ENCODE measurements at regions not wholly inside any gene's neighbourhood (a gene's known extent, or its start where the extent isn't known, plus 50 kb on each side); places are given as distances from the start of the nearest gene placed in this dataset.

DNA sequence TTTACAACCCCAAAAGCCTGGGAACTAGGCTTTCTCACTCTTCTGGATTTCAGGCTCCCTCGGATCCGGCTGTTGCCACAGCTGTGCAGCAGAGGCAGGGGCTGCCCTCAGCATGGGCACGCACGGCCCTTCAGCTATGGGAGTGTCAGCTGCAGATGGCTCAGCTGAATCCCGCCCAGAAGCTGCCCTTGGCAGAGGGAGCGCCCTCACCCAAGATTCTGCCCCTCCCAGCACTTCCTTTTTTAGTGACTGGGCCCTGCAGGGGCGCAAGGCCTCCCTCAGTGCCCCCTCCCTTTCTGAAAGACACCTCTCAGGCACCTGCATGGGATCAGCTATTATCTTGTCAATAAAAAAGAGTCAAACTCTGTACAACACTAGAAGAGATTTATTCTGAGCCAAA, 67.9 kb upstream of the THBS2 start:
- 66 to 74% methylated on average over 7 of the region's 7 CpGs for WGBS, 2 donors
- no peaks in the 10 kb centered on the region for H3K27me3 ChIP-seq (ENCODE audit: control insufficient read depth in 3 of 3, insufficient read depth in 3 of 3, low read length in 2 of 3)
- H3K36me3 ChIP-seq (ENCODE audit: control insufficient read depth in 4 of 4, insufficient read depth in 4 of 4, low read length in 4 of 4): no peaks in the 10 kb centered on the region
- H3K4me3 ChIP-seq: no peak overlapping the region
- no peaks in the 10 kb centered on the region for H3K9me3 ChIP-seq (ENCODE audit: control insufficient read depth in 4 of 4, insufficient read depth in 3 of 4, low read length in 3 of 4)
- TF ChIP-seq, protein P1, sequence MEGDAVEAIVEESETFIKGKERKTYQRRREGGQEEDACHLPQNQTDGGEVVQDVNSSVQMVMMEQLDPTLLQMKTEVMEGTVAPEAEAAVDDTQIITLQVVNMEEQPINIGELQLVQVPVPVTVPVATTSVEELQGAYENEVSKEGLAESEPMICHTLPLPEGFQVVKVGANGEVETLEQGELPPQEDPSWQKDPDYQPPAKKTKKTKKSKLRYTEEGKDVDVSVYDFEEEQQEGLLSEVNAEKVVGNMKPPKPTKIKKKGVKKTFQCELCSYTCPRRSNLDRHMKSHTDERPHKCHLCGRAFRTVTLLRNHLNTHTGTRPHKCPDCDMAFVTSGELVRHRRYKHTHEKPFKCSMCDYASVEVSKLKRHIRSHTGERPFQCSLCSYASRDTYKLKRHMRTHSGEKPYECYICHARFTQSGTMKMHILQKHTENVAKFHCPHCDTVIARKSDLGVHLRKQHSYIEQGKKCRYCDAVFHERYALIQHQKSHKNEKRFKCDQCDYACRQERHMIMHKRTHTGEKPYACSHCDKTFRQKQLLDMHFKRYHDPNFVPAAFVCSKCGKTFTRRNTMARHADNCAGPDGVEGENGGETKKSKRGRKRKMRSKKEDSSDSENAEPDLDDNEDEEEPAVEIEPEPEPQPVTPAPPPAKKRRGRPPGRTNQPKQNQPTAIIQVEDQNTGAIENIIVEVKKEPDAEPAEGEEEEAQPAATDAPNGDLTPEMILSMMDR (IDR thresholded peaks at IDR 0.05; ENCODE audit: control extremely low read depth, extremely low read depth): no peak
- no peak overlapping the region for H3K27ac ChIP-seq (ENCODE audit: low read depth in 1 of 2, low read length in 1 of 2)
- ATAC-seq (ENCODE audit: insufficient read depth, low FRiP score) (no peak), DNase-seq (no peak)
- H3K4me1 ChIP-seq (ENCODE audit: control insufficient read depth in 5 of 5, insufficient read depth in 5 of 5, low read length in 5 of 5): no peaks in the 10 kb centered on the region
- no peak overlapping the region for H3K9ac ChIP-seq (ENCODE audit: insufficient read depth in 1 of 2, low read length in 2 of 2)

DNA sequence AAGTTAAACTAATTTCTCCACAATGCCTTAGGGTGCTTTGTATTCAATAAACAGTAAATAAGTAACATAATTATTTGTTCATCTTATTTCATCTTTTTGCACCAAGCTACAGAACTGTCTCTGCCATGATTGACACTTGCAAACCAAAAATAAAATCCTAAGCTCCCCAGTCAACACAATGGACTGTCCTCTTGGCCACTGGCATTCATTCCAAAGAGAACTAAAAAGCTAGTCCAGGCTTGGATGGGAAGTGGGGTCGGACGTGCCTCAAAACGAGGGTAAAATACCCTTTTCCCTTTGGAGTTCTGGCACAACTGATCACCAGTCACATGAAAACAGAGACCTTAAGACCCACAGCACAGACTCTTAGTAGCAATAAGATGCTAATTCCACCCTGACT, 66.4 kb upstream of the THBS2 start:
- no peak overlapping the region for H3K27ac ChIP-seq (ENCODE audit: low read depth in 1 of 2, low read length in 1 of 2)
- no peak overlapping the region for H3K4me3 ChIP-seq
- WGBS, 2 donors: 79 to 86% methylated on average over 3 of the region's 3 CpGs
- H3K9ac ChIP-seq (ENCODE audit: insufficient read depth in 1 of 2, low read length in 2 of 2): no peak overlapping the region
- ATAC-seq (ENCODE audit: insufficient read depth, low FRiP score) (no peak), DNase-seq (no peak)
- no peaks in the 10 kb centered on the region for H3K4me1 ChIP-seq (ENCODE audit: control insufficient read depth in 5 of 5, insufficient read depth in 5 of 5, low read length in 5 of 5)
- TF ChIP-seq, protein P1 (IDR thresholded peaks at IDR 0.05; ENCODE audit: control extremely low read depth, extremely low read depth): no peak
- H3K27me3 ChIP-seq (ENCODE audit: control insufficient read depth in 3 of 3, insufficient read depth in 3 of 3, low read length in 2 of 3): no peaks in the 10 kb centered on the region
- no peaks in the 10 kb centered on the region for H3K36me3 ChIP-seq (ENCODE audit: control insufficient read depth in 4 of 4, insufficient read depth in 4 of 4, low read length in 4 of 4)
- no peaks in the 10 kb centered on the region for H3K9me3 ChIP-seq (ENCODE audit: control insufficient read depth in 4 of 4, insufficient read depth in 3 of 4, low read length in 3 of 4)

DNA sequence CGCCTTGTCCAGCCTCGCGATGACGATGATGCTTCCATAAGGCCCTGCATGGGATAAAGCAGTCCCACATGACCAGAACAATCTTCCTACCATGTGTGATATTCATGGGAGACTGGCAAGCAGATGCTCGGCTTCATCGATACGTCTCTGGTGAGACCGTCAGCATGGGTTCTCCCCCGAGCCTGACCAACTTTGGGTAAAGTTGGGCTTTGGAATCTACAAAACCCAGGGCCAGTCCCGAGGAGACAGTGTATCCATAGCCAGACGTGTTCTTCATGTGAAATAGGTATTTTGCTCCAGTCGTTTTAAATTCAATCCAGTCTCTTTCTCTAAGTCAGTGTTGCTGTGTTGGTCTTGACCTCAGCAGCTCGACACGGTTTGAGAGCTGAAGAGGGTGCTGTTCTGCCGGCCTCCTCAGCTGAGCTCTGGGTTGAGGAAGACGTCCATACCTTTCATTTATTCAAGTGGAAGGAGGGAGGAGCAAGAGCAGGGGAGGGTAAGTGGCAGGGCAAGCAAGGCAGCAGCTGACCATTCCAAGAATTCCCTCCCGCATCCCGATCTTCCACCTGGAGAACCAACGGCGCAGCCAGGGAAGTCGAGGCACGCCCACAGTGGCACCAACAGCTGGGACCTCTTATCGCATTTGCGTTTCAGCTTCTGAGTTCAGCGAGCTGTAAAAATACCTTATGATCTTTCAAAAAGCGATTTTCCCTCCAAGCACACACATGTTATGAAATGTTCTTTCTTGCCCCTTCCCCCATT, 64.0 kb upstream of the THBS2 start:
- H3K4me3 ChIP-seq: no peak overlapping the region
- peaks cover 0 to 2% (median 0%) of the 10 kb centered on the region in 5 donors for H3K4me1 ChIP-seq (ENCODE audit: control insufficient read depth in 5 of 5, insufficient read depth in 5 of 5, low read length in 5 of 5)
- H3K9me3 ChIP-seq (ENCODE audit: control insufficient read depth in 4 of 4, insufficient read depth in 3 of 4, low read length in 3 of 4): no peaks in the 10 kb centered on the region
- H3K27ac ChIP-seq (ENCODE audit: low read depth in 1 of 2, low read length in 1 of 2): no peak overlapping the region
- DNase-seq (no peak), ATAC-seq (ENCODE audit: insufficient read depth, low FRiP score) (no peak)
- no peaks in the 10 kb centered on the region for H3K36me3 ChIP-seq (ENCODE audit: control insufficient read depth in 4 of 4, insufficient read depth in 4 of 4, low read length in 4 of 4)
- TF ChIP-seq, protein P1 (IDR thresholded peaks at IDR 0.05; ENCODE audit: control extremely low read depth, extremely low read depth): no peak
- WGBS, 2 donors: 84 to 87% methylated on average over 26 of the region's 26 CpGs
- no peaks in the 10 kb centered on the region for H3K27me3 ChIP-seq (ENCODE audit: control insufficient read depth in 3 of 3, insufficient read depth in 3 of 3, low read length in 2 of 3)
- H3K9ac ChIP-seq (ENCODE audit: insufficient read depth in 1 of 2, low read length in 2 of 2): no peak overlapping the region

DNA sequence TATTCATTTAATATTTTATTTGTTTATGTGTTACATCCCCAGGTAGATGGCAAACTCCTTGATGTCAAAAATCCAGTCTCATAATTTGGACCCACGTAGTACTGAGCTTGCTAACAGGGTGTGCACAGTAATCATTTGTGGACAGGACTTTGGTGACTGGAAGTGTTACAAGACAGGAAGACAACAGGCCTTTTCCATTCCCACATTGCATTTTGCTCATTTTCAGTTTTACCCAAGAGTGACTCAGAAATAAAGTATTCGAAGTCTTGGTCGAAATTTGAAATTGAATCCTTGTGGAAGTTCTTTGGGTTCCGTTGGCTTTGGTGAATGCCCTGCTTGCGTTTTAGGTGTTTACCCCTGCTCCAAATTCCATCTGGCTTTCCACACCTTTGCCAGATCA, 63.0 kb upstream of the THBS2 start:
- WGBS, 2 donors: 93 to 94% methylated on average over 5 of the region's 5 CpGs
- no peak overlapping the region for H3K9ac ChIP-seq (ENCODE audit: insufficient read depth in 1 of 2, low read length in 2 of 2)
- H3K27ac ChIP-seq (ENCODE audit: low read depth in 1 of 2, low read length in 1 of 2): no peak overlapping the region
- no peak overlapping the region for H3K4me3 ChIP-seq
- DNase-seq: no peak
- no peaks in the 10 kb centered on the region for H3K36me3 ChIP-seq (ENCODE audit: control insufficient read depth in 4 of 4, insufficient read depth in 4 of 4, low read length in 4 of 4)
- H3K27me3 ChIP-seq (ENCODE audit: control insufficient read depth in 3 of 3, insufficient read depth in 3 of 3, low read length in 2 of 3): no peaks in the 10 kb centered on the region
- no peak for ATAC-seq (ENCODE audit: insufficient read depth, low FRiP score)
- H3K4me1 ChIP-seq (ENCODE audit: control insufficient read depth in 5 of 5, insufficient read depth in 5 of 5, low read length in 5 of 5): peaks cover 0 to 2% (median 0%) of the 10 kb centered on the region in 5 donors
- H3K9me3 ChIP-seq (ENCODE audit: control insufficient read depth in 4 of 4, insufficient read depth in 3 of 4, low read length in 3 of 4): no peaks in the 10 kb centered on the region
- TF ChIP-seq, protein P1 (IDR thresholded peaks at IDR 0.05; ENCODE audit: control extremely low read depth, extremely low read depth): no peak
